Body of pancreas (tissue), 4 donors: ENCODE measurements at regions not wholly inside any gene's neighbourhood (a gene's known extent, or its start where the extent isn't known, plus 50 kb on each side); places are given as distances from the start of the nearest gene placed in this dataset.
"Not testable (repeated sequence)": the region's sequence is repeated elsewhere in the genome, so short reads cannot be mapped to it uniquely, and the experiment has no call there.

Source experiments
- ATAC-seq: fragments of 150-250 bp; one replicate; pipeline ENCODE4 v1.9.1; 2016
- DNase-seq, 4 donors: peaks; one replicate each; pipeline ENCODE4 v3.0.0-alpha.2; 2019
- H3K27ac ChIP-seq, 4 donors: fragments of 200-600 bp; sonication (generic); 1 replicate in 3 of 4; 2 replicates in 1 of 4; pipeline versions ENCODE4 v1.5.1 to v1.6.1; 2016 to 2019; ENCODE audit warnings: mild to moderate bottlenecking in 1 of 4, mixed read lengths in 1 of 4, moderate library complexity in 1 of 4
- H3K27me3 ChIP-seq, 2 donors: fragments of 200-600 bp; sonication (generic); one replicate each; pipeline ENCODE4 v1.6.0; 2016; ENCODE audit warnings: mild to moderate bottlenecking in 1 of 2
- H3K36me3 ChIP-seq, 2 donors: fragments of 200-600 bp; sonication (generic); replicated peaks in 1 of 2; 2 replicates each; pipeline ENCODE4 v1.5.1; 2016; ENCODE audit warnings: low read depth in 2 of 2; ENCODE audit not compliant: insufficient read depth in 1 of 2
- H3K4me1 ChIP-seq: fragments of 200-600 bp; sonication (generic); one replicate; pipeline ENCODE4 v1.6.0; 2016
- H3K4me3 ChIP-seq, 2 donors: fragments of 200-600 bp; sonication (generic); 1 replicate in 1 of 2; 2 replicates in 1 of 2; pipeline ENCODE4 v1.5.1; 2016 to 2019
- H3K9me3 ChIP-seq, 3 donors: fragments of 200-600 bp; sonication (generic); 1 replicate in 2 of 3; 2 replicates in 1 of 3; pipeline ENCODE4 v1.5.1; 2016
- POLR2A ChIP-seq, 3 donors: fragments of 450-650 bp; IDR thresholded peaks; one replicate each; pipeline ENCODE4 v1.6.1; 2016; ENCODE audit warnings: antibody characterized with exemption in 3 of 3, mild to moderate bottlenecking in 2 of 3
- WGBS, 2 donors: methylation state at CpG; one replicate each; pipeline ENCODE4 v1.1.5; 2017; 5-methylcytosine and 5-hydroxymethylcytosine counted together
- intact Hi-C: fragments of 100-400 bp; cut with DNase I; formaldehyde crosslinking; loops from one replicate; pipeline ENCODE4 v1.15.1; 2023
- TF ChIP-seq, protein P1 (sequence below), 7 experiments: fragments of 450-650 bp in 4 of 7; fragments of 200-600 bp in 3 of 7; sonication (generic) in 3 of 7; IDR thresholded peaks; one replicate each; pipeline ENCODE4 v1.5.1; 2016 to 2019; ENCODE audit warnings: antibody characterized with exemption in 7 of 7

DNA sequence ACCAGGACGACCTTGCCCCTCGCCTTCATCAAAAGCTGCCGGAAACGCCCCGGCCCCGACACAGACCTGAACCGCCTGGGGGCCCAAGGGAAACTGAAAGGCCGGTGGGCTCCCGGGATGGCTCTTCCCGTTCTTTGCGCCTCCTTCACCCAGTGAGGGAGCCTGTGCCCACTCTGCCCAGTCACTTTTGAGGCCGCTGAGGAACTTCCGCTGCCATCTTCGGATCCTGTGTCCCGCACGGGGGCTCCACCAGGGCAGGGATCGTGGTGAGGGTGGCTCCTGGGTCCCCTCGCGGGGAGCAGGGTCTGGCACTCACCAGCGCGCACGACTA, 104.0 kb downstream of the PPIAL4G start:
- 36 to 60% methylated on average over 19 to 22 of the region's 22 CpGs for WGBS, 2 donors
- Histone ChIP-seq H3K36me3 (no peaks in the 10 kb centered on the region), H3K4me1 (no peaks in the 10 kb centered on the region), H3K9me3 (no peaks in the 10 kb centered on the region), H3K27ac (no peak overlapping the region), H3K27me3 (no peaks in the 10 kb centered on the region), H3K4me3 (no peak overlapping the region)
- intact Hi-C loops, result no loop called here
- TF ChIP-seq, protein P1, sequence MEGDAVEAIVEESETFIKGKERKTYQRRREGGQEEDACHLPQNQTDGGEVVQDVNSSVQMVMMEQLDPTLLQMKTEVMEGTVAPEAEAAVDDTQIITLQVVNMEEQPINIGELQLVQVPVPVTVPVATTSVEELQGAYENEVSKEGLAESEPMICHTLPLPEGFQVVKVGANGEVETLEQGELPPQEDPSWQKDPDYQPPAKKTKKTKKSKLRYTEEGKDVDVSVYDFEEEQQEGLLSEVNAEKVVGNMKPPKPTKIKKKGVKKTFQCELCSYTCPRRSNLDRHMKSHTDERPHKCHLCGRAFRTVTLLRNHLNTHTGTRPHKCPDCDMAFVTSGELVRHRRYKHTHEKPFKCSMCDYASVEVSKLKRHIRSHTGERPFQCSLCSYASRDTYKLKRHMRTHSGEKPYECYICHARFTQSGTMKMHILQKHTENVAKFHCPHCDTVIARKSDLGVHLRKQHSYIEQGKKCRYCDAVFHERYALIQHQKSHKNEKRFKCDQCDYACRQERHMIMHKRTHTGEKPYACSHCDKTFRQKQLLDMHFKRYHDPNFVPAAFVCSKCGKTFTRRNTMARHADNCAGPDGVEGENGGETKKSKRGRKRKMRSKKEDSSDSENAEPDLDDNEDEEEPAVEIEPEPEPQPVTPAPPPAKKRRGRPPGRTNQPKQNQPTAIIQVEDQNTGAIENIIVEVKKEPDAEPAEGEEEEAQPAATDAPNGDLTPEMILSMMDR (IDR thresholded peaks at IDR 0.05), result no peak
- no peak for TF ChIP-seq POLR2A (IDR thresholded peaks at IDR 0.05)
- DNase-seq (no peak), ATAC-seq (no peak)

DNA sequence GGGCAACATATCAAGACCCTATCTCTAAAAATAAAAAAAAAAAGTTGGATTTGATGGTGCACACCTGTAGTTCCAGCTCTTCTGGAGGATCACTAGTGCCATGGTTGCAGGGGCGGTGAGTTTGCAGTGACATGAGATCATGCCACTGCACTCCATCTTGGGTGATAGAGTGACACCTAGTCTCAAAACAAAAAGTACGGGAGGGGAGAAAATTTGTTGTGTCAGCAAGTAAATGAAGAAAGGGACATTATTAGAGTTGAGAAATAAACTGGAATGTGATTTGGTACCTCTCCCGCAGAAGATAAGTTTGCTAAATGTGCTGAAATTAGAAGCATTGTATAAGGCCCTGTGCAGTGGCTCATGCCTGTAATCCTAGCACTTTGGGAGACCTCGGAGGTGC, 105.1 kb downstream of the PPIAL4G start:
- H3K4me3 ChIP-seq, intact Hi-C loops, H3K36me3 ChIP-seq, H3K9me3 ChIP-seq, DNase-seq, H3K27ac ChIP-seq, H3K4me1 ChIP-seq, H3K27me3 ChIP-seq, ATAC-seq: not testable (repeated sequence)
- WGBS, 2 donors, result 85 to 89% methylated on average over 4 of the region's 4 CpGs

DNA sequence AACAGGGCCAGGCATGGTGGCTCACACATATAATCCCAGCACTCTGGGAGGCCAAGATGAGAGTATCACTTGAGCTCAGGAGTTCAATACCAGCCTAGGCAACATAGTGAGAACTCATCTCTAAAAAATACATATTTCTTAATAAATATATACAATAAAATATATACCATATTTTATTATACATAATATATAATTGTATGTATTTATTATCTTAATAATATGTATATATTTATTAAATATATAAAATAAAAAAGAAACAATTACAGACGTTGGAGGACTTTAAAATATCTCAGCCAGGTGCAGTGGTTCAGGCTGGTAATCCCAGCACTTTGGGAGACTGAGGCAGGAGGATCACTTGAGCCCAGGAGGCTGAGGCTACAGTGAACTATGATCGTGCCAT, 106.1 kb downstream of the PPIAL4G start:
- H3K27me3 ChIP-seq, H3K27ac ChIP-seq, intact Hi-C loops, DNase-seq, H3K36me3 ChIP-seq, H3K4me1 ChIP-seq, ATAC-seq, H3K9me3 ChIP-seq, H3K4me3 ChIP-seq: not testable (repeated sequence)
- WGBS, 2 donors, result 64 to 72% methylated on average over 2 of the region's 2 CpGs

DNA sequence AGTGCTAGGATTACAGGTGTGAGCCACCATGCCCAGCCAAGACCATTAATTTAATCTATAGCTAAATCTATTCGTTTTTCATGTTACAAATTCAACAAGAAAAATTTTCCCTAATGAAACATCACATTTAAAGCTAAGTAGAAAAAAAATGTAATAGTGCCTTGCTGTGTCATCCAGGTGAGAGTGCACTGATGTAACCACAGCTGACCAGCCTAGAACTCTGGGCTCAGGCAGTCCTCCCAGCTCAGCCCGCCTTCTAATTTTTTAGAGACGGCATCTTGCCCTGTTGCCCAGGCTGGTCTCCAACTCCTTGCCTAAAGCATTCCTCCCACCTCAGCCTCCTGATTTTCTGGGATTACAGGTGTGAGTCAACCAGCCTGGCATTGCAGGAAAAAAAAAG, 109.0 kb downstream of the PPIAL4G start:
- intact Hi-C loops, result no loop called here
- H3K9me3 ChIP-seq, result no peaks in the 10 kb centered on the region
- DNase-seq (no peak), ATAC-seq (no peak)
- H3K27me3 ChIP-seq, result no peaks in the 10 kb centered on the region
- H3K4me3 ChIP-seq, result no peak overlapping the region
- TF ChIP-seq, protein P1 (IDR thresholded peaks at IDR 0.05), result no peak
- TF ChIP-seq POLR2A (IDR thresholded peaks at IDR 0.05), result no peak
- 74 to 77% methylated on average over 3 of the region's 3 CpGs for WGBS, 2 donors
- no peak overlapping the region for H3K27ac ChIP-seq
- no peaks in the 10 kb centered on the region for H3K36me3 ChIP-seq
- H3K4me1 ChIP-seq, result no peaks in the 10 kb centered on the region

DNA sequence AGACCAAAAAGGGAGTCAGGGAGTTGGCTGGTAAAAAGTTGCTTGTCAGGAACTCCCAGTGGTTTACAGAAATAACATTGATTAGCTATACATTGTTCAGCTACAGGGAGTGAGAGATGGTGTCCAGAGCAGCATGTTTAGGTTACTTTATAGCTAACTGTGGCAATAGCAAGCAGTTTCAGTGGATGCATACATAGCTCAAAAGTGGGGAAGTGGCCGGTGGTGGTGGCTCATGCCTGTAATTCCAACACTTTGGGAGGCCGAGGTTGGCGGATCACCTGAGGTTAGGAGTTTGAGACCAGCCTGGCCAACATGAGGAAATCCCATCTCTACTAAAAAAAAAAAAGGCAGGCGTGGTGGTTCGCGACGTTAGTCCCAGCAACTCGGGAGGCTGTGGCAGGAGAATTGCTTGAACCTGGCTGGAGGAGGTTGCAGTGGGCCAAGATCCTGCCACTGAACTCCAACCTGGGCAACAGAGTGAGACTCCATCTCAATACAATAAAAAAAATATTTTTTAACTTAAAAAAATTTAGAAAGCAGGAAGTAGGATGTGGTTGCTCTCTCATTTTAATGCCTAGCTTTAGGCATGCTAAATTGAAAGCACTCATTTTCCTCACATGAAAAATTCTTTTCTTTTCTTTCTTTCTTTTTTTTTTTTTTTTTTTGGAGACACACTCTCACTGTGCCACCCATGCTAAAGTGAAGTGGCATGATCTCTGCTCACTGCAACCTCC, 109.7 kb downstream of the PPIAL4G start:
- intact Hi-C loops, result no loop called here
- DNase-seq (no peak), ATAC-seq (no peak)
- Histone ChIP-seq H3K27me3 (no peaks in the 10 kb centered on the region), H3K27ac (no peak overlapping the region), H3K4me1 (no peaks in the 10 kb centered on the region), H3K9me3 (no peaks in the 10 kb centered on the region), H3K4me3 (no peak overlapping the region), H3K36me3 (no peaks in the 10 kb centered on the region)
- WGBS, 2 donors, result 81 to 83% methylated on average over 8 of the region's 8 CpGs
- TF ChIP-seq POLR2A (IDR thresholded peaks at IDR 0.05), result no peak
- TF ChIP-seq, protein P1 (IDR thresholded peaks at IDR 0.05), result no peak

DNA sequence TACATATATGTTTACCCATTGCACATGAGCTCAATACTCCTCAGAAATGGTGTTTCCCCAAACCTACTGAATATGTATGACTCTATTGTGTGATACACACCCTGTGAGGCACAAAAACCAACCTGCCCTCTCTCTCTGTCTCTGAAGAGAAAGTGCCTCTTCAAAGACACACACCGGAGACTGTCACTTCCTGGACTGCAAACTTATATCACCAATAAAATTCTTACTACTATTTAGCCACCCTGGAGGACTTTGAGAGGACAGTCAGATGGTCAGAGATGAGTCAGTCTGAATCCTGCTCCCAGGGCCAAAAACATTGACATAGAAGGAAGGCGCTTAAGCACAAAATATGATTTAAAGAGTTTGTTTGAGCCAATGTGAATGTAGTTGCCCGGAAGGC, 110.4 kb downstream of the PPIAL4G start:
- WGBS, 2 donors, result 77 to 80% methylated on average over 3 of the region's 3 CpGs
- H3K4me1 ChIP-seq, result no peaks in the 10 kb centered on the region
- no peak for DNase-seq
- H3K9me3 ChIP-seq, result no peaks in the 10 kb centered on the region
- H3K4me3 ChIP-seq, result no peak overlapping the region
- TF ChIP-seq, protein P1 (IDR thresholded peaks at IDR 0.05), result no peak
- TF ChIP-seq POLR2A (IDR thresholded peaks at IDR 0.05), result no peak
- no peaks in the 10 kb centered on the region for H3K27me3 ChIP-seq
- ATAC-seq, result no peak
- intact Hi-C loops, result no loop called here
- H3K27ac ChIP-seq, result no peak overlapping the region
- no peaks in the 10 kb centered on the region for H3K36me3 ChIP-seq

DNA sequence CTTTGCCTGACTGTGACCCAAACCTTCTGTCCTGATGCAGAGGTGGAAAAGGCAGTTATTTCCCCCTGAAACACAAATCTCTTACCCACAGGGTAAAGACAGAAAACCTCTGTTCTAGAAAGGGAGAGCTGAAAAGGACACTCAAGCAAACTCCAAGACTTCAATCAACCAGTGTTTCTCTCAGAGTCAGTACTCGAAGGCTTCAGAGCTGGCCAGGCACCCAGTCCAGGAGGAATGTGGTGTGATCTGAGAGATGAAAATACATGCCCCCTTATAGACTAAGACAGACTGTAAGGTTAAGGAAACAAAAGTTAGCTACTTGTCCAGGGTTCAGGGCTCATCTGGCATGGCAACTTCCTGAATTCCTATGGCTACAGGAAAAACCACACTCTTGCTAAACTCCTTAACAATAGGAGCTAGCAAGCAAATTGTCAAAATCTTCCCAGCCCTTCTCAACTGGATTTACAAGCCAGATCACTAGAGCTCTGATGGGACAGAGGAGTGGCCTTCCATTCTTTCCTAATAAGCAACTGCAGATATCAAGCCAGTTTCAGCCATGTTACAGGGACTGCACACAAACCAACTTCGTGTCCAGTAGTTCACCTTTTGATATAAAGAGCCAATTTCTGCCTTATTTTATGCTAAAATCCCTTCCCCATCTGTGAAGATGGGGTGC, 110.9 kb downstream of the PPIAL4G start:
- H3K4me3 ChIP-seq, H3K27ac ChIP-seq, H3K9me3 ChIP-seq, intact Hi-C loops, H3K4me1 ChIP-seq, ATAC-seq, H3K36me3 ChIP-seq, DNase-seq, H3K27me3 ChIP-seq: not testable (repeated sequence)
- WGBS, 2 donors, result 57 to 61% methylated on average over 2 of the region's 2 CpGs
